ENCODE measurements at regions not wholly inside any gene's neighbourhood (a gene's known extent, or its start where the extent isn't known, plus 50 kb on each side); places are given as distances from the start of the nearest gene placed in this dataset.

- Mint-ChIP-seq H3K9me3 (peaks cover 0 to 14% (median 5%) of the 10 kb centered on the region in 9 donors), H3K27me3 (no peaks in the 10 kb centered on the region), H3K4me1 (no peaks in the 10 kb centered on the region), H3K4me3 (no peak overlapping the region), H3K27ac (no peak overlapping the region), H3K36me3 (no peaks in the 10 kb centered on the region)
- DNase-seq (no peak), ATAC-seq (no peak)
- POLR2A ChIA-PET = no interaction called here
These were observed 409.2 kb downstream of the CDH7 start for GRCh38 chr18:66160007-66160406.

- no peaks in the 10 kb centered on the region for H3K27me3 Mint-ChIP-seq
- no peak overlapping the region for H3K4me3 Mint-ChIP-seq
- no peaks in the 10 kb centered on the region for H3K4me1 Mint-ChIP-seq
These were observed 408.6 kb downstream of the CDH7 start for GRCh38 chr18:66159451-66159850.

GRCh38 chr18:66156946-66157687, 406.3 kb downstream of the CDH7 start:
- Mint-ChIP-seq H3K4me3 (no peak overlapping the region), H3K4me1 (no peaks in the 10 kb centered on the region), H3K36me3 (no peaks in the 10 kb centered on the region), H3K9me3 (peaks cover 0 to 10% (median 4%) of the 10 kb centered on the region in 9 donors), H3K27ac (no peak overlapping the region), H3K27me3 (no peaks in the 10 kb centered on the region)
- no peak for DNase-seq
- POLR2A ChIA-PET = no interaction called here
- no peak for ATAC-seq

More at GRCh38 chr18:66159451-66159850, 408.6 kb downstream of the CDH7 start:
- ATAC-seq = no peak
- no peaks in the 10 kb centered on the region for H3K36me3 Mint-ChIP-seq
- no peak for DNase-seq
- no peak overlapping the region for H3K27ac Mint-ChIP-seq
- peaks cover 0 to 14% (median 4%) of the 10 kb centered on the region in 9 donors for H3K9me3 Mint-ChIP-seq
- POLR2A ChIA-PET = no interaction called here

- no peak for ATAC-seq
- Mint-ChIP-seq H3K27ac (no peak overlapping the region), H3K27me3 (no peaks in the 10 kb centered on the region), H3K36me3 (no peaks in the 10 kb centered on the region), H3K9me3 (peaks cover 0 to 14% (median 0%) of the 10 kb centered on the region in 9 donors), H3K4me1 (no peaks in the 10 kb centered on the region), H3K4me3 (no peak overlapping the region)
- POLR2A ChIA-PET = no interaction called here
- DNase-seq = no peak
These were observed 399.8 kb downstream of the CDH7 start for GRCh38 chr18:66150650-66151049.

GRCh38 chr18:66143029-66143428, 392.2 kb downstream of the CDH7 start:
- POLR2A ChIA-PET = no interaction called here
- Mint-ChIP-seq H3K36me3 (no peaks in the 10 kb centered on the region), H3K27me3 (no peaks in the 10 kb centered on the region), H3K27ac (no peak overlapping the region), H3K4me1 (no peaks in the 10 kb centered on the region), H3K9me3 (peaks cover 0 to 16% (median 5%) of the 10 kb centered on the region in 9 donors), H3K4me3 (no peak overlapping the region)
- ATAC-seq (no peak), DNase-seq (peak in 1 of 10 donors; percentile 52)

GRCh38 chr18:66141716-66142115, 390.9 kb downstream of the CDH7 start:
- no peak overlapping the region for H3K27ac Mint-ChIP-seq
- H3K9me3 Mint-ChIP-seq = peaks cover 0 to 19% (median 3%) of the 10 kb centered on the region in 9 donors
- DNase-seq (no peak), ATAC-seq (no peak)
- POLR2A ChIA-PET = no interaction called here
- H3K4me3 Mint-ChIP-seq = no peak overlapping the region
- H3K4me1 Mint-ChIP-seq = no peaks in the 10 kb centered on the region
- no peaks in the 10 kb centered on the region for H3K27me3 Mint-ChIP-seq
- no peaks in the 10 kb centered on the region for H3K36me3 Mint-ChIP-seq

GRCh38 chr18:66138642-66139041, 387.8 kb downstream of the CDH7 start:
- DNase-seq = no peak
- POLR2A ChIA-PET = no interaction called here
- H3K4me3 Mint-ChIP-seq = no peak overlapping the region
- no peaks in the 10 kb centered on the region for H3K27me3 Mint-ChIP-seq
- no peak for ATAC-seq
- H3K36me3 Mint-ChIP-seq = no peaks in the 10 kb centered on the region
- H3K9me3 Mint-ChIP-seq = peaks cover 0 to 13% (median 3%) of the 10 kb centered on the region in 9 donors
- no peak overlapping the region for H3K27ac Mint-ChIP-seq
- H3K4me1 Mint-ChIP-seq = no peaks in the 10 kb centered on the region

GRCh38 chr18:66136039-66136438, 385.2 kb downstream of the CDH7 start:
- Mint-ChIP-seq H3K9me3 (peaks cover 0 to 9% (median 0%) of the 10 kb centered on the region in 9 donors), H3K27me3 (no peaks in the 10 kb centered on the region), H3K36me3 (no peaks in the 10 kb centered on the region), H3K4me1 (no peaks in the 10 kb centered on the region), H3K4me3 (no peak overlapping the region), H3K27ac (no peak overlapping the region)
- no peak for ATAC-seq
- DNase-seq = no peak
- POLR2A ChIA-PET = no interaction called here

- DNase-seq (no peak), ATAC-seq (no peak)
- Mint-ChIP-seq H3K4me1 (no peaks in the 10 kb centered on the region), H3K9me3 (peaks cover 0 to 9% (median 5%) of the 10 kb centered on the region in 9 donors), H3K4me3 (no peak overlapping the region), H3K36me3 (no peaks in the 10 kb centered on the region), H3K27me3 (no peaks in the 10 kb centered on the region), H3K27ac (no peak overlapping the region)
- POLR2A ChIA-PET = no interaction called here
These were observed 378.4 kb downstream of the CDH7 start for GRCh38 chr18:66129248-66129647.

GRCh38 chr18:66126266-66126665, 375.5 kb downstream of the CDH7 start:
- Mint-ChIP-seq H3K9me3 (peaks cover 0 to 9% (median 6%) of the 10 kb centered on the region in 9 donors), H3K27me3 (no peaks in the 10 kb centered on the region), H3K27ac (no peak overlapping the region), H3K36me3 (no peaks in the 10 kb centered on the region), H3K4me1 (no peaks in the 10 kb centered on the region), H3K4me3 (no peak overlapping the region)
- no peak for ATAC-seq
- no peak for DNase-seq
- POLR2A ChIA-PET = no interaction called here

- Mint-ChIP-seq H3K9me3 (peaks cover 0 to 11% (median 3%) of the 10 kb centered on the region in 9 donors), H3K27me3 (no peaks in the 10 kb centered on the region), H3K36me3 (no peaks in the 10 kb centered on the region), H3K4me1 (no peaks in the 10 kb centered on the region), H3K4me3 (no peak overlapping the region), H3K27ac (no peak overlapping the region)
- DNase-seq = no peak
- no peak for ATAC-seq
- POLR2A ChIA-PET = no interaction called here
These were observed 373.6 kb downstream of the CDH7 start for GRCh38 chr18:66124394-66124793.

GRCh38 chr18:66119347-66119746, 368.5 kb downstream of the CDH7 start:
- Mint-ChIP-seq H3K9me3 (peaks cover 0 to 24% (median 6%) of the 10 kb centered on the region in 9 donors), H3K4me1 (no peaks in the 10 kb centered on the region), H3K36me3 (no peaks in the 10 kb centered on the region), H3K4me3 (no peak overlapping the region), H3K27ac (no peak overlapping the region), H3K27me3 (no peaks in the 10 kb centered on the region)
- ATAC-seq (no peak), DNase-seq (no peak)
- POLR2A ChIA-PET = no interaction called here

- POLR2A ChIA-PET = no interaction called here
- no peak for DNase-seq
- Mint-ChIP-seq H3K4me3 (no peak overlapping the region), H3K9me3 (peaks cover 5 to 22% (median 6%) of the 10 kb centered on the region in 9 donors), H3K4me1 (no peaks in the 10 kb centered on the region), H3K27me3 (no peaks in the 10 kb centered on the region), H3K36me3 (no peaks in the 10 kb centered on the region), H3K27ac (no peak overlapping the region)
- no peak for ATAC-seq
These were observed 360.2 kb downstream of the CDH7 start for GRCh38 chr18:66111018-66111417.

- Mint-ChIP-seq H3K4me1 (no peaks in the 10 kb centered on the region), H3K36me3 (no peaks in the 10 kb centered on the region), H3K4me3 (no peak overlapping the region), H3K9me3 (peaks cover 5 to 22% (median 6%) of the 10 kb centered on the region in 9 donors), H3K27ac (no peak overlapping the region), H3K27me3 (no peaks in the 10 kb centered on the region)
- ATAC-seq (no peak), DNase-seq (no peak)
- POLR2A ChIA-PET = no interaction called here
These were observed 359.8 kb downstream of the CDH7 start for GRCh38 chr18:66110607-66111006.
